GM19043 (cell line): ENCODE measurements at regions not wholly inside any gene's neighbourhood (a gene's known extent, or its start where the extent isn't known, plus 50 kb on each side); places are given as distances from the start of the nearest gene placed in this dataset.
"Not testable (repeated sequence)": the region's sequence is repeated elsewhere in the genome, so short reads cannot be mapped to it uniquely, and the experiment has no call there.

ENCODE experiments used
- ATAC-seq: cut with Tn5 transposase; IDR thresholded peaks from one replicate; pipeline ENCODE4 v1.9.1; 2021; ENCODE audit warnings: low read depth; ENCODE audit not compliant: unreplicated experiment

DNA sequence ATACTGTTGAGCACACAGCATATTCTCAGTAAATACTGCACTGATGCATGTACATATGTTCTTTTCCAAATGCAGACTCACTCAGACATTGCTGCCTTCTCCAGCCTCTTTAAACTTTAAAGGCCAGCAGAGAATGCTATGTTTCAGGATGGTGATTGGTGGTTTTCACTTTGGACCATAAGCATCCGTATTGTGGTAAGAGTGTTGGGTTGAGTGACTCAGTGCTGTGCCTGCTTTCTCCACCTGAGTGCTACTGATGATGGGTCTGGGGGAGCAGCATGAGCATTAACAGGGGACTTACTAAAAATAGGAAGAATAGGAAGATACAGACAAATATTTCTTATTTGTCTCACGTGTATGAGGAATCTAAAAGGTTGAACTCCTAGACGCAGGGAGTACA lies 56.3 kb upstream of the ZNF92 start:
- no peak for ATAC-seq

DNA sequence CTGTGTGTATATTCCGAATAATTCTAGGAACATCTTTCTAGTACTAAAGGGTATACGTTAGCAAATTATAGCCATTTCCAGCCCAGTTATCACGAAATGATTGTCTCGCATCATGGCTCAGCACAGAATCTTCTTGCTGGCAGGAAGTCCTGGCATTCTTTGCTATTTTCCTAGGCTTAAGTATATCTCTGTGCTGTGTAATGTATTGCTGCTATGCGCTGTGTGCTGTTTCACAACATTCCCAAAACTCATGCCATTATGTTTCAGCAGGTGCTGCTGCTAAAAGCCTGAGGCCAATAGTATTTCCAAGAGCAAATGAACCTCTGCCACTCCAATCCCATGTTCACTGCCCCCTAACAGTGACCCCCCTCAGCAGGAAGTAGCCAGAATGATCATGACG lies 62.9 kb upstream of the ZNF92 start:
- ATAC-seq = no peak

DNA sequence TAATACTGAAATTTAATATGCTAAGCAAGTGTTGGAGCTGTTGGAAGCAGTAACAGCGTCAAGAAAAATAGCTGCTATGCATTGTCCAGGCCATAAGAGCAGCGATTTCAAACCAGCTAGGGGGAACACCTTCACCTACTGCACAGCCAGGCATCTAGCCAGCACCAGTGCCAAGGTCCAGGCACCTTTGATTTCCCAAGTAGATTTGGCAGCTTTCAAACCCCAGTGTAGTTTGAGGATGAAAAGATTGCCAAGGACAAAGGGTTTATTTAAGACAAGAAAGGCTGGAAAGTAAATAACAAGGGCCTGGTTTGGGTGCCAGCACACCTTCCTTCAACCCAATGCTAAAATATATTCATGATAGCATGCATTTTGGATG lies 65.4 kb upstream of the ZNF92 start:
- no peak for ATAC-seq

DNA sequence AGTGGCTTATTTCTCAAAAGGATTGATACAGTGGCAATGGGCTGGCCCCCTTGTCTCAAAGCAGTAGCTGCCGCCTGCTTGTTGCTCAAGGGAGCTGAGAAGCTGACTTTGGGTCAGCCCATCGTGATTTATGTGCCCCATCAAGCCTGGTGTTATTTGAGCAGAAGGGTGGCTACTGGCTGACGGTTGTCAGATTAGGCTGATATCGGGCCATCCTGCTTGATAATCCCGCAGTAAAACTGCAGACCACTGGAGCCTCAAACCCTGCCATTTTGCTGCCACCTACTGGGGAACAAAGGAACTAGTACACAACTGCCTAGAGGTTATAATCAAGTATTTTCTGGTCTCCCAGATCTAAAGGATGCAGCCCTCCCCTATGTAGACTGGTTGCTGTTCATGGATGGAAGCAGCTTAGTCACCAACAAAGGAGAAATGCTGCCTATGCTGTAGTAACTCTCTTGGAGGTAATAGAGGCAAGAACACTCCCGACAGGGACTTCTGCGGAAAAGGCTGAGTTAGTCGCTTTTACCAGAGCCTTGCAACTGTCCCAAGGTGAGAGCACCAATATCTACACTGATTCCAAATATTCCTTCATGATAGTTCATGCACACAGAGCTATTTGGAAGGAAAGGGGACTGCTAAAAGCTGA lies 65.9 kb upstream of the ZNF92 start:
- no peak for ATAC-seq

DNA sequence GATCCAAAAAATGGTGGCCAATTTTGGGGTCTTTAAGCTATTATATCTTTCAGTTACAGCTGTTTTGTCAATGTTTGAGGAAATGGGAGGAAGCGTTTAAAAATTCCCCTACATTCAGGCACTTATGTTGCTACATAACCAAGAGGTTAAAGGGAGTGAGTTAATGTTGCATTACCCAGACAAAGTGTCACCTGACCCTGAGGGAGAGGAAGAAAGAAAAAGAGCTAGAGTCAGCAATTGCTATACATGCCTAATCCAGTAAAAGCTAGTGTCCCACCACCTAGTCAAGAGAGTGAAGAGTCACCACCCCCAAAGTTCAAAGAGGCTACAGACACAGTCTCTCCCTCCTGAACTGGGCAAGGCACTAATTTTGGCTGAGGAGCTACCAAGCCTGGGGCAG lies 69.5 kb upstream of the ZNF92 start:
- no peak for ATAC-seq

DNA sequence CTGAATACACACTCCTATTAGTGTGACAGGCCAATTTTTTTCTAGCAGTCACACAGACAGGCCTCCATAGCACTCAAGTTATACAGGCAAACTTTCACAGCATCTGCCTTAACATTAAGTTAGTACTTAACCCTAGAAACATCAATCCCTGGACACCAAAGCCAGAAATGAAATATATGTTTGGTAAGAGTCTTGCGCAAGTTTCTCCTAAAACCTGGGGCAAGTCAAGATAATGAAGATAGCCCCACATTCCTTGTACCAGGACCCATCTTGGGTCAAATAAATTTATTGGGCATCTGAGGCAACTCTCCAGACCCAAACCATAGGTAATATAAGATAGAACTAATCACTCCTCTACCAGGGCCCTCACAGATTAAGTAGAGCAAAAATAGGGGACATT lies 70.8 kb upstream of the ZNF92 start:
- ATAC-seq = no peak

DNA sequence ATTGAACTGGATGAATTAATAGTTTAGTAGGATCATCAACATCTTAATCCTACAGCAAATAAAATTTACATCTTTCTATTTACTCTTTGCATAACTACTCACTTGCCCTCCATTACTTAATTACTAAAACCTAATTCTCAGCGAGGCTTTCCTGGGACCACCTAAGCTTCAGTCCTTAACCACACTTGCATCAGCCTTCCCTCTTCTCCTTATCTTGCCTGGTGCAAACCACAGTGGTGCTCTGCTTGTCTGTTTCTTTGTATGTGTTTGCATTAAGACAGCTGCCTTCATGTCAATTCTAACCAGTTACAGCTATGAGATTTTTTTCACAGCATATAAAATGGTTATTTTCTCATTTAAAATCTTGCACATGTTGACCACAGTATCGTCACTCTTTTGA lies 72.6 kb upstream of the ZNF92 start:
- ATAC-seq = no peak

DNA sequence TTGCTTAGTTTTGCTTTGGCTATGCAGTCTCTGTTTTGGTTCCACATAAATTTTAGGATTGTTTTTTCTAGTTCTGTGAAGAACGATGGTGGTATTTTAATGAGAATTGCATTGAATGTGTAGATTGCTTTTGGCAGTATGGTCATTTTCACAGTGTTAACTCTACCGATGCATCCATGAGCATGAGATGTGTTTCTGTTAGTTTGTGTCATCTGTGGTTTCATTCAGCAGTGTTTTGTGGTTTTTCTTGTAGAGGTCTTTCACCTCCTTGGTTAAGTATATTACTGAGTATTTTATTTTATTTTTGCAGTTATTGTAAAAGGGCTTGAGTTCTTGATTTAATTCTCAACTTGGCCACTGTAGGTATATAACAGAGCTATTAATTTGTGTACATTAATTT lies 78.2 kb upstream of the ZNF92 start:
- no peak for ATAC-seq

DNA sequence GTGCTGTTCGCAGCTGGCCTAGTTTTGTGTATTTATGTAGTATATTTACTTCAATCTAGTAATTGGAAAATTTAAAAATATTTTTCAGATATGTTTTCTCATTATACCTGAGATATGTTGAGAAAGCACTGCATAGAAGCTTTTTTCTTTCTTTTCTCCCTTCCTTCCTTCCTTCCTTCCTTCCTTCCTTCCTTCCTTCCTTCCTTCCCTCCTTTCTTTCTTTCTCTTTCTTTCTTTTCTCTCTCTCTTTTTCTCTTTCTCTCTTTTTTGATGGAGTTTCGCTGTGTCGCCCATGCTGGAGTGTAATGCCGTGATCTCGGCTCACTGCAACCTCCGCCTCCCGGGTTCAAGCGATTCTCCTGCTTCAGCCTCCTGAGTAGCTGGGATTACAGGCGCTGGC lies 83.3 kb upstream of the ZNF92 start:
- not testable (repeated sequence) for ATAC-seq

DNA sequence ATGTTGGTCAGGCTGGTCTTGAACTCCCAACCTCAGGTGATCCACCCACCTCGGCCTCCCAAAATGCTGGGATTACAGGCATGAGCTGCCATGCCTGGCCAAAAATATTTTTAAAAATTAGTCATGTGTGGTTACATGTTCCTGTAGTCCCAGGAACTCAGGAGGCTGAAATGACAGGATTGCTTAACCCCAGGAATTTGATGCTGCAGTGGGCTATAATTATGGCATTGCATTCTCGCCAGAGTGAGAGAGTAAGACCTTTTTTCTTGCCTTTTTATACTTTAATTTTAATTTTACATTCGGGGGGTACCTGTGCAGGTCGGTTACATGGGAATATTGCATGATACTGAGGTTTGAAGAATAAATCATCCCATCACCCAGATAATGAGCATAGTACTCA lies 86.6 kb upstream of the ZNF92 start:
- no peak for ATAC-seq

DNA sequence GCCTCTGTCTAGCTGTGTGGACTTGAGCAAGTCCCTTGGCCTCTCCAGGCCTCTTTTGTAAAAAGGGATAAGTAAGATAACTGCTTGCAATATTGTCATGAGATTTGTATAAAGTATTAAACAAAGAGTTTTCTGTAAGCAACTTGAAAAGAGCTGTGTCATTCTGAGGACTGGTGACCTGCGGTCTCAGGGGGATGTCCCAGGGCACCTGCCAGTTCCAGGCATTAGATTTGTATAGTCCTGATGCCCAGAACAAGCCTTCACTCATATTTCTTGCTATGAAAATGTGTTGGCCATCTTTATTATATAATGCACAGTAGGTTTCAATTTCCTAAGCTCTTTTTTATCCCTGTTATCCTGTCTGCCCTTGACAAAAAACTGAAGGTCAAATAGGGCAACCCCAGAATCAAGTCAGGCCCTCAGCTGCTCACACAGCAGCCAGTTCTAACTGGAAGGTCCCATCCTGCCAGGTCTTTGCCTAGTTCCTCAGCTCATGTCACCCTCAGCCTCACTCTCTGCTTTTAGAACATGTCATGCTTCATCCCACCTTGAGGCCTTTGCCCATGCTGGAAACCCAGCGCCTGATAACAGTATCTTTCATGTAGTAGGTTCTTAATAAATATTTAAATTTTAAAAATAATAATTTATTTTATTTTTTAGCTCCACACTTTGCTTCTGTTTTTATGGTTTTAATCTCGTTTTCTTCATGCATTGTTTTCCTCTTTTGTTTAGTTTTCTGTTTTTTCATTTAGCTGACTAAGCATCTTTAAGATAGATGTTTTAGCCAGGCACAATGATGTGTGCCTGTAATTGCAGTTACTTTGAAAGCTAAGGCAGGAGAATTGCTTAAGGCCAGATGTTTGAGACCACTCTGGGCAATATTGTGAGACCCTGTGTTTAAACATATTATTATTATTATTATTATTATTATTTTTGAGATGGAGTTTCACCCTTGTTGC lies 87.5 kb upstream of the ZNF92 start:
- ATAC-seq = no peak

DNA sequence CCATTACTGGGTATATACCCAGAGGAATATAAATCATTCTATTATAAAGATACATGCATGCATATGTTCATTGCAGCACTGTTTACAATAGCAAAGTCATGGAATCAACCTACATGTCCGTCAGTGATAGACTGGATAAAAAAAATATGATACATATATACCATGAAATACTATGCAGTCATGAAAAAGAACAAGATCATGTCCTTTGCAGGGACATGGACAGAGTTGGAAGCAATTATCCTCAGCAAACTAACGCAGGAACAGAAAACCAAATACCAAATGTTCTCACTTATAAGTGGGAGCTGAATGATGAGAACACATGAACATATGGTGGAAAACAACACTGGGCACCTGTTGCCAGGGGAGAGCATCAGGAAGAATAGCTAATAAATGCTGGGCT lies 88.4 kb upstream of the ZNF92 start:
- ATAC-seq = not testable (repeated sequence)

DNA sequence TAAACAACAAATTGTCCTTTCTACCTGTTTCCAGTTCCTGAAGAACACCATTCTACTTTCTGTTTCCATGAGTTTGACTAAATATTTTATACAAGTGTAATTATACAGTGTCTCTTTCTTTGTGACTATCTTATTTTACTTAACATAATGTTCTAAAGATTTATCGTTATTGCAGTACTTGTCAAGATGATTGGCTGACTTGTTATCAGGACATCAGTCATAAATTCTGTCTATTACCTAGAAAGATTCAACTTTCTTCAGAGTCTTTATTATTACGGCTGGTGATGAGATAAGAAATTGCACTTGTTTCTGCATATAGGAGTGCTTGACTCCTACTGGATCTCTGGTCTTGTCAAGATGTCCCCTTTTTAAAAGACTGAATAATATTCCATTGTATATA lies 93.9 kb upstream of the ZNF92 start:
- no peak for ATAC-seq

DNA sequence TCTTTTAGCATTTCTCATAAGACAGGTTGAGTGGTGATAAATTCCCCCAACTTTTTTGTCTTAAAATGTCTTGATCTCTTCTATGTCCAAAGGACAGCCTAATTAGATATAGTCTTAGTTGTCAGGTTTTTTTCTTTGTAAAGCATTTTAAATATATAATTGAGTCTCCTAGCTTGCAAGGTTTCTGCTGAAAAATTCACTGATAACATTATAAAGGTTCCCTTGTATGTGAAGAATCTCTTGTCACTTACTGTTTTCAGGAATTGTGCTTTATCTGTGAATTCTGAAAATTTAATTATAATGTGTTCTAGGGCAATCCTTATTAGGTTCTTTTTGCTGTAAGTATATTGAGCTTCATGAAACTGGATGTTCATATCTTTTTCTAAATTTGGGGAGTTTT lies 96.8 kb upstream of the ZNF92 start:
- ATAC-seq = no peak

DNA sequence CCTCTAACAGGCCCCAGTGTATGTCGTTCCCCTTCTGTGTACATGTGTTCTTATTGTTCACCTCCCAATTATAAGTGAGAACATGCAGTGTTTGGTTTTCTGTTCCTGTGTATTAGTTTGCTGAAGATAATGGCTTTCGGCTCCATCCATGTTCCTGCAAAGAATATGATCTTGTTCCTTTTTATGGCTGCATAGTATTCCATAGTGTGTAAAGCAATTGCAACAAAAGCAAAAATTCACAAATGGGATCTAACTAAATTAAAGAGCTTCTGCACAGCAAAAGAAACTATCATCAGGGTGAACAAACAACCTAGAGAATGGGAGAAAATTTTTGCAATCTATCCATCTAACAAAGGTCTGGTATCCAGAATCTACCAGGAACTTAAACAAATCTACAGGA lies 102.2 kb upstream of the ZNF92 start:
- ATAC-seq = not testable (repeated sequence)

DNA sequence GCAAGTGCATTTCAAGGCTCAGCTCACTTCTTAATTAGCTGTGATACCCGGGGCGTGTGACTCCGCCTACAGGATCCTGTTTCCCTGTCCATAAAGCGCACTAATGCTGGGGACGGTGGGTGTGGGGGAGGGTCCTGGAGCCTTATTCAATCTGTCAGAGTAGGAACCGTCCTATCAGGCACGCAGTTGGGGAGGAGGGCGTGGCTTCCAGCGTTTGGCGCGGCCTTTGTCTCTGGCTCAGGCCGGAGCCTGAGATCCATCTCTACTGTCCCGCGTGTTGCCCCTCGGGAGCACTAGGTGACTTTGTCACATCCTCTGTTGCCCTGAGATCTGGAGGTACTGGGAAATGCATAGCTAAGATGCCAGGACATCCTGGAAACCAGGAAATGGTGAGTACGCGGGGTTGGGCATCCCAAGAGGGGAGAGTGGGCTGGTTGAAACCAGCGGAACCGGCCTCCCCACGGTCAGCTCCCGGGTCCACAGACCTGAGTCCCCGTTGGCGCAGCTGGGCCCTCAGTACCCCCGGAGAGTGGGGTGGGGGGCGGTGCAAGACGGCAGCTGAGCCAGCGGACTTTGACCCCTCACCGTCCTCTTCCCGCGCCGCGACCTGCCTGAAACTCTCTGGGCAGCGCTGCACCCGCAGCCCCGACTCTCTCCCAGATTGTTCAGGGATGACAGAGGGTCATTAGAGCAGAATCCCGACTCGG lies 104.4 kb upstream of the ZNF92 start:
- peak; percentile 81 for ATAC-seq

DNA sequence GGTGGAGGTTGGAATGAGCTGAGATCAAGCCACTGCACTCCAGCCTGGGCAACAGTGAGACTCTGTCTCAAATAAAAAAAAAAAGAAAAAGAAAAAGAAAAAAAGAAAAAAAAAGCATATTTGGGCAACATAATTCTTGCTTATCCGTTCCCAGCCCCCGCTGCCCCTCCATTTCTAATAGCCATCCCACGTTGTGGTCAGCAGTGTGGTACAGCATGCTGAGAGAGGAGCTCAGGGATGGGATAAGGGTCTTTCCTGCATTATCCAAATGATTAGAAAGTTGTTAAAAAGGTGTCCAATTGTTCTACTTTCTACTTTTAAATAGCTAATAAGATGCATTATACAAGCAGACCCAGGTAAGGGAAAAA lies 104.9 kb upstream of the ZNF92 start:
- no peak for ATAC-seq

DNA sequence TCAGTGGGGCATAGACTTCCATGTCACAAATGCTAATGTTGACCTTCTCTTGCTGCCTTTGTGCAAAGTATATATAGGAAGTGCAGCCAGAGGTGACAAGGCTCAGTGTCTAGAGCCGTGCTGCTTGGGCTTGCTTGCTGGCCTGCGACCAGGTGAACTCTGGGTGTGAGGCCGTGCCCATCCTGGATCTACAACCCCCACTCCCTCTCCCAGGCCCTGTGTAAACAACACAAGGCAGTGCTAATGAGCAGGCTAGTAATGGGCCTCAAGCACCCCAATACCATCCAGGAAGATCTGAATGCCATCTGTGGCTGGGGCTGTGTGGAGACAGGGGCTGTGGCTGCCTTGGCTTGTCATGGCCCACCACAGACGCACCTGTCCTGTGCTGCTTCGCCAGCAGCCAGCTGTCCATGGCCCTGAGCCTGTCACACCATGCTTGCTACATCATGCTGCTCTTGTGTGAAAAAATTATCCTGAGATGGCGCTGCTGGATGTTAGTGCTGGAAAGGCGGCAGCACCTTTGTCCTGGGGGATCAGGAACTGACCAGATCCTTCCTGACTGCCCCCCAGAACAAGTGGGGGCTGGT lies 107.6 kb upstream of the ZNF92 start:
- no peak for ATAC-seq

DNA sequence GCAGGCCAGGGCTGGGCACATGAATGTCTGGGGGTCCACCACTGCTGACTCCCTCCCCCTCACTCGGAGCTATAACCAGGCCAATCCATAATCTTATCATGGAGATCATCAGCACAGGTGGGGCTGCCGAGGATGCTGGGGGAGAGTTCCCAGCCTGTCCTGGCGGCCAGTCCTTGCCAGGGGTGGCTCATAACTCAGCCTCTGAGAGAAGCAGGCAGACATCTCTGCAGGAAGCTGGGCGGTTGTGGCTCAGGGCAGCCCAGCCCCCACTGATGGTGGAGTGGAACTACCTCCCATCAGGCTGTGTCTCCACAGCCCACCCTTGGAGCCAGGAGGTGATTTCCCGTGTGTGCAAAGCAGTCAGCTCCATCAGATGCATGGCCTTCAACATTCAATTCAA lies 109.4 kb upstream of the ZNF92 start:
- ATAC-seq = no peak

DNA sequence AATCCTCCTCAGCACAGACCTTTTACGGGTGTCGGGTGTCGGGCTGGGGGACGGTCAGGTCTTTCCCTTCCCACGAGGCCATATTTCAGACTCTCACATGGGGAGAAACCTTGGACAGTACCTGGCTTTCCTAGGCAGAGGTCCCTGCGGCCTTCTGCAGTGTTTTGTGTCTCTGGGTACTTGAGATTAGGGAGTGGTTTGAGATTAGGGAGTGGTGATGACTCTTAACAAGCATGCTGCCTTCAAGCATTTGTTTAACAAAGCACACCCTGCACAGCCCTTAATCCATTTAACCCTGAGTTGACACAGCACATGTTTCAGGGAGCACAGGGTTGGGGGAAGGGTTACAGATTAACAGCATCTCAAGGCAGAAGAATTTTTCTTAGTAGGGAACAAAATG lies 113.0 kb upstream of the ZNF92 start:
- ATAC-seq = not testable (repeated sequence)

DNA sequence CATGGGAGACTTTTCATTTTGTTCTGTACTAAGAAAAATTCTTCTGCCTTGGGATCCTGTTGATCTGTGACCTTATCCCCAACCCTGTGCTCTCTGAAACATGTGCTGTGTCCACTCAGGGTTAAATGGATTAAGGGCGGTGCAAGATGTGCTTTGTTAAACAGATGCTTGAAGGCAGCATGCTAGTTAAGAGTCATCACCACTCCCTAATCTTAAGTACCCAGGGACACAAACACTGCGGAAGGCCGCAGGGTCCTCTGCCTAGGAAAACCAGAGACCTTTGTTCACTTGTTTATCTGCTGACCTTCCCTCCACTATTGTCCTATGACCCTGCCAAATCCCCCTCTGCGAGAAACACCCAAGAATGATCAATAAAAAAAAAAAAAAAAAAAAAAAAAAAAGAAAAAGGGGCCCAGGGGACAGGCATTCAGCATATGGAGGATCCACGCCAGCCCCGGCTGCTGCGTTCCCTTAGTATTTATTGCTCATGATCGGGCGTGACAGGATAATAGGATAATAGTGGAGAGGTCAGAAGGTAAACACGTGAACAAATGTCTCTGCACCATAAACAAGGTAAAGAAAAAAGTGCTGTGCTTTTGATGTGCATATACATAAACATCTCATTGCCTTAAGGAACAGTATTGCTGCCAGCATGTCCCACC lies 113.7 kb upstream of the ZNF92 start:
- ATAC-seq = not testable (repeated sequence)
